Caki2 (cell line): ENCODE measurements at regions not wholly inside any gene's neighbourhood (a gene's known extent, or its start where the extent isn't known, plus 50 kb on each side); places are given as distances from the start of the nearest gene placed in this dataset.

Experiments
- DNase-seq: peaks from one replicate; pipeline ENCODE4 v3.0.0-alpha.2; 2015; ENCODE audit warnings: low read depth
- in situ Hi-C: cut with HindIII; loops from 2 replicates; pipeline ENCODE4 v1.10.0; 2016; ENCODE audit warnings: low sequenced_read_pairs, low pct_unique_long_range_greater_than_20kb, mixed read lengths

GRCh38 chr5:32964261-32964660 is 253.1 kb downstream of the NPR3 start:
- in situ Hi-C loops = no loop called here
- DNase-seq = no peak

GRCh38 chr5:32973646-32974045 is 262.5 kb downstream of the NPR3 start:
- in situ Hi-C loops = no loop called here
- no peak for DNase-seq

GRCh38 chr5:32975656-32976375 is 264.7 kb downstream of the NPR3 start:
- DNase-seq = no peak
- in situ Hi-C loops = no loop called here

- in situ Hi-C loops = no loop called here
- DNase-seq = no peak
Measured at GRCh38 chr5:32981061-32981460, 269.9 kb downstream of the NPR3 start.

DNA sequence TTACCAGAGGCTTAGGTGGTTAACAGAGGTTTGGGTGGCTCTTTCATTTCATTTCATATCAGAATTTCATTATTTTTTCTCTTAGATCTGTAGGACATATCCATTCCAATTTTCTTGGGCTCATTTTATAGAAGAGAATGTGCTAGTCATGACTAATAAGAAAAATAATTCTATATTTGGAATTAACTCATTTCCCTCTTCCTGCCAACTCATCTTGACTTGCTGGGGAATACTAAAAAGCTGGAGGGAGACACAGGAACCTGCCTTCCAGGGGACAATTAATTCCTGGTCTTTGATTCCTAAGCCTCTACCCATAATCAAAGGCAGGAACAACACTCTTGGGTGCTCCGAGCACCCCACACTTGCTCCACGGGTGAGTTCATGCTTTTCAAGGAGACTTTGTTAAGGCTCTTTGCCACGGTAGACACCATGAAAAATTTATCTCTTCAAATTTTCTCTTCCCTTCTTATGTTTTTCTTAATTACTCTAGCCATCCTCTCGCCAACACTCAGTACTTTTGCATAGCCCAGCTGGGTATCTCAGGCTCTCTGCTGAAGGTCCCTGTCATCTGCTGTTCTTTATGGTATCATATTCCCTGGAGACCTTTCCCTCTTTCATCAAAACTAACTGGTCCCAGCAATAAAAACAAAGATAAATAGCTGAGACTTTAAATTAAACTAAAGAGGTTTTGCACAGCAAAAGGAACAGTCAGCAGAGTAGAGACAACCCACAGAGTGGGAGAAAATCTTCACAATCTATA is 273.9 kb downstream of the NPR3 start:
- in situ Hi-C loops = no loop called here
- DNase-seq = no peak

DNA sequence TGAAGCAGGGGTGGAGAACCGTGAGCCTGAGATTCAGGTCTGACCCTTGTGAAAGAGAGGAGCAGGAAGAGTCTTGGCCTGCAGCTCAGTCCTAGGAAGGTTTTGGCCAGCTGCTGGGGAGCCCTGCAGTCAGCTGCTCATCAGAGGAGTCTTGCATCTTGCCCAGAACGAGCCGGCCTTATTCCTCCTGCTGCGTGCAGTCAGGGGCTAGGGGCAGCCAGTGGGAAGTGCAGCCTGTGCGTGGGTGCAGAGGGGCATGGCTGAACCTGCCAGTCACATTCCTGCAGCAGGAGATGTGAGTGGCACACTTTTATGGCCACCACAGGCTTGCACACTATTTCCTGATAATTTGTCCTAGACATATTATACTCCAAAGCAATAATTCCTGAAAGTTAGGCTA is 278.7 kb downstream of the NPR3 start:
- in situ Hi-C loops = no loop called here

DNA sequence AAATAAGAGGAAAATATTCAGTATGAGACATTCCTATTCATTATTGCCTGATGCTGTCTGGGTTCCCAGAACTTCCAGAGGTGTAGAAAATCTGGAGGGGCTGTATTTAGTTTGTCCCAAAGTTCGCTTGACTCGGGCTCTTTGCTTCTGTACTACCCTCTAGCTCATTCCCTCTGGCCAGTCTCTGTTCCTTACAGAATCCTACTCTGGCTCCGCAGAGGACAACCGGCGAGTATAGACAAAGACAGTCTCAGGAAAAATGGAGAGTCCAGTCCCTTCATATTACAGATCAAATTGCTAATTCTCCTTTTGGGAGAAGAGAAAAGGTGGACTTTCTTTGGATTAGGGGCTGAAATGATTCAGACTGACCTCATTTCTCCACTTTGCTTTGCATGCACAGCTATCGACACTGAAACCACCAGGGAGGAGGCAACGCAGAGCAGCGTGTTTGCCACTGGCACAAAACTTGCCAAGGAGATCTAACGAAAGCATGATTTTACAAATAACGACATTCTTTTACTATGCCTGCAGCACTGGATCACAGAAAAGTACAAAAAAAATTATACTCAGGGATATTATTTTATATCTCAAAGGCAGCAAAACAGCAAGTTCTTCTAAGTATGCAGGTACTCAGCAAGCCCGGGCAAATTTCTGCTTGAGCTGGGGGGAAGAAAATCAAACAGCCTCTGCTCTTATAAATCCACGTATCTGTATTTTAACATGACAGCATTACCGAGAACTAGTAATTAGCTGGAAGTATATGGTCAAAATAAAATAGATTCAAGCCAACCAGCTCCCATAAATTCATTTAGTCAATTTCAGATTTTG is 279.7 kb downstream of the NPR3 start:
- no peak for DNase-seq
- in situ Hi-C loops = no loop called here

More for the DNA sequence above, 278.7 kb downstream of the NPR3 start:
- no peak for DNase-seq

DNA sequence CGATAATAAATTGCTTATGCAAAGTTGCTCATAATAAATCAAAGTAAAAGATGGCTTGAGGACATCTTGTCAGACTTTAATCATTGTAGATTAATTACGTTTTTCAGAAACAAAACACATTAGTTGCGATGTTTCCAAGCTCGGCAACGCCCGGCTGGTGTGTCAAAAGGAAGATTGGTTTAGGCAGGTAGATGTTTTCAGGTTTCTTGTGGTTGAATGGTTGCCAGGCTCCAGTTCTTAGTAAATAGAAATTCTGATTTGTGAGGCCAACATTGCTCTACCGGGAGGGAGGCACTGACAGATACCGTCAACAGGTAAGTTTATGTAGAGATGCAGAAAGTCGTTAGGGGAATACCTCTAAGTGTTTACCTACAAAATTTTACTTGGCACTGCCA is 280.3 kb downstream of the NPR3 start:
- DNase-seq = no peak
- in situ Hi-C loops = no loop called here

GRCh38 chr5:32996336-32996735 is 285.2 kb downstream of the NPR3 start:
- no peak for DNase-seq
- in situ Hi-C loops = no loop called here

- in situ Hi-C loops = no loop called here
- no peak for DNase-seq
Measured at GRCh38 chr5:33008751-33009418, 297.8 kb downstream of the NPR3 start.

DNA sequence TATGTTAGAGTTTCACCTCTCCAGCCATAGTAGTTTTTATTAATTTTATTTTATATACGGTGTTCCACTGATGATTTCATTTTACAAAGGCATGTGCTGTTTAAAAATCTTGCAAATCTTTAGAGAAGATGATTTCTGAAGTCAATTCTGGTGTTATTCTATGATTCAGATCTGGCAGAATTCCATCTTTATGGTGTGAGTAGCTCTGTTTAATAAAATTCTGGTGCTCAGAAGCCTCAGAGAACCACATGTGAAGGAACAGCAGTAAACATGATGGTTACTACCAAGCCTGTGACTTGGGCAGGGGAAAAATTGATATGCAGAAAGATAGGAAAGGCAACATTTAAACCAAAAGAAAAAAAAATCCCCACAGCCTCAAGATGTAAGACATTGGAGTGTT is 299.7 kb downstream of the NPR3 start:
- DNase-seq = no peak
- in situ Hi-C loops = no loop called here

DNA sequence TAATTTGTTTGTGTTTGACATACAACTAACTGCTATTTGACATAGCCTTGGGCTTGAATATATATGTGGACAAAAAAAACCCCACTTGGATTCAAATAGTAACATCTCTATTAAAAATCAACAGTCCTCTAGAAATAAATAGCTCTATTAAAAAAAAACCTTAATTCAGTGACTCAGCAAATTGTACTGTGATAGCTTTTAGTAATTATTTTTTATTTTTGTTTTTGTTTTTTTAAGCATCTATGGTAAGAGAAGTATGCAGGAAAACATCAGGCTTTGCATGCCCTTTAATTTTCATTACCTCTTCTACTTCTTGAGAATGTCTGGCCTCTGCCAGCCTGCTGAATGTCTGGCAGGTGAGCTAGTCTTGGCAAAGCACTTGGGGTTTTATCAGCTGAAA is 300.7 kb downstream of the NPR3 start:
- in situ Hi-C loops = no loop called here
- DNase-seq = no peak

DNA sequence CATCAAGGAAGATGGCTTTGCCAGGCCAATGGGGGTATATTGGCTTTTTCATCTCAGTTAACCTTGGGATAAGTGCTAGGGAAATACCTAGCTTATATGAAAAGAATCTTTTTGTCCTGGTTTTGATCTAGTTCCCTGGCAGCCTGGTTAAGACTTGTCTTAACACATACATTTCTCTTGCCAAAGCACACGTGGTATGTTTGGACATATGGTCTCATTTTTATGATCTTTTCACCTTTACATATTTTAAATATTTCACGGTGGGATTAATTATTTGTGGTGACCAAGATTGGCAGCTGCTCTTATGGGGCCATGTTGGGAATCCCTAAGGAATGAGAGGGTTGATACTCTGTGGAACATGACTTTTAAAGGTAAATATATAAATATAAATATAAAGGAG is 312.5 kb downstream of the NPR3 start:
- in situ Hi-C loops = no loop called here
- DNase-seq = no peak

GRCh38 chr5:33032271-33033070 is 321.4 kb downstream of the NPR3 start:
- in situ Hi-C loops = no loop called here
- DNase-seq = no peak

DNA sequence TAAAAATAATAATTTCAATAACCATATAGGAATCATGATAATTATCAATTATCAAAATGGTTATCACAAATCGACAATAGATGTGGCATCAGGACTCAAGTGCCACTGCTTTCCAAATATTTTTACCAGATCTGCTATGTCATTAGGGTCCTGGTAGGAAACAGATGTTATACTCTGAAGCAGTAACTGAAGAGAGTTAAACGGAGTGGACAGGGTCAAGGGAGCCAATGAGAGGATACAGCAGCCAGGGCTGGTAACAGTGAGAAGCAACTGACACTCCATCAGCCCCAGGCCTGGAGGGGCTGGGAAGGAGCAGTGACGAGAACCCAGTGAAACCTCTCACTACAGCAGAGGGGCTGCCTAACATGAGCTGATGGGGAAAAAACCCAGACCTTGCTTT is 322.4 kb downstream of the NPR3 start:
- DNase-seq = no peak
- in situ Hi-C loops = no loop called here

DNA sequence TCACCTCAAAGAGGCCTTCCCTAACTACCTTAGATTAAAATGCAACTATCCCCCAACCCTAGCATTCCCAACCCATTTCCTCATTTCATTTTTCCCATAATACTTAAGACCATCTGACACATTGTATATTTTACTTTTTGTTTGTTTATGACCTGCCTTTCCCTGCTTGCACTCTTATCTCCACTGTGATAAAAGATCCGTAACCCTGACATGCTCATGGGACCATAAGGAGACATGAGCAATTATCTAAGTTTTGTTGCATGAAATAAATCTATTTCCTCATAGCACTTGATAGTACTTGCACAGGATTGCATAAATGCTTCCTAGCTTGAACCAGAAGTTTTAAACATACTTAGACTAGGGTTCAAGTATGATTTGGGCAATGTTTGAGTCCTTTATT is 323.7 kb downstream of the NPR3 start:
- no peak for DNase-seq
- in situ Hi-C loops = no loop called here

GRCh38 chr5:33035851-33036527 is 324.9 kb downstream of the NPR3 start:
- in situ Hi-C loops = no loop called here
- DNase-seq = no peak
